GM21381 (cell line): ENCODE measurements at regions not wholly inside any gene's neighbourhood (a gene's known extent, or its start where the extent isn't known, plus 50 kb on each side); places are given as distances from the start of the nearest gene placed in this dataset.

Source experiments
- ATAC-seq: cut with Tn5 transposase; IDR thresholded peaks from one replicate; pipeline ENCODE4 v1.9.1; 2021; ENCODE audit warnings: mild to moderate bottlenecking, moderate library complexity; ENCODE audit not compliant: unreplicated experiment

DNA sequence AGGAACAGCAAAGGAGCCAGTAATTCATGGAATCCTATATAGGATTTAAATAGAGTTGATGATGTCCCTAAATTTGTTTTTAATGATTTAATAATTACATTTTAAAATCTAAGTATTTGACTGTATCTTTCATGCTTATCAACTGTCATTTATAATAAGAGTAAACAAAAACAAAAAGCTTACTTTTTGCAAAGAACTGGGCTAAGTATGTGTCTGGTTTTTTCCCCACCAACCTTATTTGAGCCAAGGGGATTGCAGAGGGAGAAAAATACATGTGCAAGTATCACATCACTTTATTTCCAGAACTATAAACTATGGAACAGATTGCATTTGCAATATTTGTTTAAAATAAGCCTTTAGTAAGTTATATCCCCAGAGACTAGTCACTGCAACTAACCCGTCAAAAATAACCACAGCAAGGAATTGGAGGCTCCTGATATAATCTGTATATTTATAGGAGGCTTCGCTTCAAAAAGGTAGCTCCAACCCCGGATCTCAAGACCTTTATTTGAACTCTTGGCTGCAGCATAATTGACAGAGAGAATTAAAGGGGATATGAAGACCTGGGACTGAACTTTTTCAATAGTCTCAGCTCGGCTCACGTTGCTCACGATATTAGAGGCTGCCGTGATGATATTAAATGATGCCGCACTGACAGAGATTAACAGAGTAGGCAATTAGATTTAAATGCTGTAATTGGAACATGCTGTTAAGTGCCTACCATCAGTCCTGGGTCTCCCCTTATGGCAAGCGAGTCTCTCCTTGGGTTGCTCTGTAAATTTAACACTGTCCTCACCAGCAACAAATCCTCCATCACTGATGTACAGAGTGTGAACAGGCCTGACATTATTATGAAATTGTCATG lies 329.1 kb upstream of the NFIA start:
- ATAC-seq, result no peak

DNA sequence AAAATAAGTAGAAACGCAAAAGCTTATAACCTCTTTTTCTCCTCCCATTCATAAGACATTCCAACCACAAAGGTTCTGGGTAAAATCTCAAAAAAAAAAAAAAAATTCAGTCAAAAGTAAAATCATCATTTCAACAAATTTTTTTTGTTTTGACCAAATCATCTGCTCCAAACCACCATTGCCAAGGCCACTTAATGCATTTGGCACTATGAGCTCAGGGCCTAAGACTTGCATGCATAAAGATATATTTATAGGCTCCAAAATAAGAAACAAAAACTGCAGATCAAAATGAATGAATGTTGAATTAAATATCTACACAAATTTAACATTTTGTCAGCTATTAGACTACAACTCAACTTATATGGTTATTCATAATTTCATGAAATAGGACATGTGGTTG lies 331.1 kb upstream of the NFIA start:
- no peak for ATAC-seq

DNA sequence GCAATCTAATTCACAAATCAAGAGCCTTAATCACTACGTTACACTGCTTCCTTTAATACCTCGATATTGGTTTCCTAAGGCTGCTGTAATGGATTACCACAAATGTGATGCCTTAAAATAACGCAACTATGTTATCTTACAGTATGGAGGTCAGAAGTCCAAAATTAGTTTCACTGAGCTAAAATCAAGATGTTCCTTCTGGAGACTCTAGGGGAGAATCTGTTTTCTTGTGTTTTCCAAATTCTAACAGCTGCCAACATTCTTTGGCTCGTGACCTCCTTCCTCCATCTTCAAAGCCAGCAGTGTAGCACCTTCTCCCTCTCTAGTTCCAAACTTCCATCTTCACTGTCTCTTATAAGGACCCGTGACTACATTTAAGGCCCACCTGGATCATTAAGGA lies 335.0 kb upstream of the NFIA start:
- no peak for ATAC-seq

DNA sequence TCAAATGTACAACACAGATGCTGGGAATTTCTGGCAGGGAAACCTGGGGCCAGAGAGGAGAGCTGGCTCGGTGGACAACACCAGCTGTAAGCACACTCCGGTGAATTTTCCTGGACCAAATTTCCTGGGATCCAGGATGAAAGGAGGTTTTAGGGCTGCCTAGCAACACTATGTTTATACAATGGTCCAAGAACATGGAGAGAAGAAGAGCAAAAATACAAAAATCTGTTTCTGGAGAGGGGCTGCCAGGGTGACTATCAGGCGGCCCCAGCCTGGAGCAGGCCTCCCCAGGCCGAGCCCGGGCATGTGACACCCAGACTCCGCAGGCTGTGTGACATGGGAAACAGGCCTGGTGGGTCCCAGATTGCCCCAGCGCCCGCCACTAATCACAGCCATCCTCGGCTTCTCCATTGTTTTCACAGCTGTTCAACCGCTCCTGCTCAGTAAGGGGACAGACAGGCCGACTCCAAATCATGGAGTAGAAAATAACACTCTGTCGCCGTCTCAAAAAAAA lies 336.0 kb upstream of the NFIA start:
- ATAC-seq, result no peak

DNA sequence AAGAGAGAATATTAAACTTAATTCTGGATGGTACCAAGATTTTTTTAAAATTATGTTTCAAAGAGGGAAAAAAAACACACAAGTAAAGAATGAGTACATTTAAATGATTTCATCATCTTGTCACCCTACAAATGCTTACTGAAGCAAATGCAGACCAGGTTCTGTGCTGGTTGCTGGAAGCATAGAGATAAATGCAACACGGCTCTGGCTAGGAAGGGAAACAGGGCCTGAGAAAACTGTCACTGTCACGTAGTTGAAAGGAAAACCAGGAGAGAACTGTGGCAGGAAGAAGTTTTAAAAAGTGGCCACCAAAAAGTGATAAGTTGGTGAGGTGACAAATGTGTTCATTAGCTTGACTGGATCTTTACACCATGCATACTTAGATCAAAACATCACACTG lies 336.9 kb upstream of the NFIA start:
- no peak for ATAC-seq

DNA sequence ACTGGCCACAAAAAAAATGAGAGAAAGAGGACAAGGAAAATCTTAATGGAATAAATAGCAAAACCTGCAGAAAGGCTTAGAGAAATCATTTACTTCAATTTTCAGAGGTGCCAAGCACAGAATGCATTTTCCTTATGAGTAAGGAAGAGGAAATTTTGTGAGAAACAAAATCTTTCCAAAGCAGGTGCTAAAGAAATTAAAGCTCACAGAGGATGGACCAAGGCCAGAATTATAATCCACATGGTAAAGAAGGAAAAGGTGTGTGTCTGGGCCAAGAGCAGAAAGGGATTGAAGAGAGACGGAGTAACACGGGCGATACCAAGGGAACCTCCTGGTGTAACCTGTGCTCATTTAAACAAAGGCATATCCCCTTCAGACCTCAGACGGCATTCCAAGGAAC lies 340.0 kb upstream of the NFIA start:
- no peak for ATAC-seq

DNA sequence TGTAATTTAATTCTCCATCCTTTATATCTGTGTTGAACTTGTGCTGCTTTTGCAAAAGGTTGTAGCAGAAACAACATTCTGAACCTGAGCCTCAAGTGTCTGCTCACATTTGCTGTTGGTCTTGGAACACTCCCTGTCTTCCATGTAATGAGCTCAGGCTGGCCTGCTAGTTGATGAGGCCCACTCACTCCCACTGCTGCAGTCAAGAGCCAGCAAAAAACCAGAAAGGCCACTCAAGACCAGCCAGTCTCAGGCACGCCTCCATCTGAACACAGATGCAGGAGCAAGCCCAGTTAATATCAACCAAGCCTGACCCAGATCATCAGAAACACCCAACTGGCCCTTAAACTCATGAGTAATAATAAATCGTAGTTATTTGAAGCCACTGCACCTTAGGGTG lies 342.2 kb upstream of the NFIA start:
- no peak for ATAC-seq

DNA sequence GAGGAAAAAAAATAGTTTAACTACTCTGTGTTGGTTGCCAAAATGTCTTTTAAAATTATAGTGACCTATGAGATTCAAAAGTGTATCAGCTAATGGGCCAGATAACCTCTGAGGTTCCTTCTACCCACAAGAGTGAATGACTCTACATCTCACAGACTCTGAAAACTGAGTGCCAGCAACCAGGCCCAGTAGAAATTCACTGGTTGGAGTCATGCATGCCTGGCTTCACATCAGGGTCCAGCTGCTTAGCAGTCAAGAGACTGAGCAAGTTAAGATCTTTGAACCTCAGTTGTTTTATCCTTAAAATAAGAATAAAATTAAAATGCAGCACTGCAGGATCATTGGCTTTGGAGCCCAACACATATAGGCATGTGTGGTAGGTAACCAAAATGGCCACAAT lies 342.6 kb upstream of the NFIA start:
- no peak for ATAC-seq

DNA sequence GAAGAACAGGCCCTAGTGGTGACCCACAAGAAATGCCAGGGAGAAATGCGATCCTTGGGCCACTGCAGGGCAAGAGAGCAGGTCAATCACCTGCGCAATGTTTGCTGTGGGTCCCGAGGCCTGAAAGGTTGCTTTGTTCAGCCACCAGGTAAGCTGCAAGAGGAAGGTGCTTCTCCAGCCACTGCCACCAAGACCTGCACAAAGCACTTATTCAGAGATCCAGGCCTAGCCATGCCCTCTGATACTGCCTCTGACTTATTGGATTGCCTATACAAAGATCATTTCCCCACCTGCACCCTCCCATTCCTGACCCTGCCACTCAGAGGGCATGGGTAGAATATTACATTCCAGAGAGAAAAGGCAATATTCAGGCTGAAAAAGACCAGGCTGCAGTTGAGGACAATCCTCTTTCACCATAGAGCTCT lies 349.4 kb upstream of the NFIA start:
- no peak for ATAC-seq

DNA sequence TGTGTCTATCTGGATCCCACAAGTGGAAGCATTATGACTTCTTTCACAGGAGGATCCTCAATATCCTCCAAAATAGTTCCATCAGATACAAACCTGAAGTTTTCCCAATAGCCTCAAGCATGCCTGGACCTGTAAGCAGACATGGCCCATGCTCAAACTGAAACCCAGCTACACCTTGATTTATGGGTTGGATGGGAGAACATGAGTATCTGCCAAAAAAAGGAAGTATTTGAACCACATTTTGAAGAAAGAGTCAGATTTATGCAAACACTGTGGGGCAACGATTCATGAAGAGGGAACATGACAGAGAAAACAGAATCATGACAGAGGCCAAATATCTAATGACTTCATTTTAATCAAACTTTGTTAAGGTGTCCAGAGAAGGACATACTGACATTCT lies 351.0 kb upstream of the NFIA start:
- no peak for ATAC-seq

DNA sequence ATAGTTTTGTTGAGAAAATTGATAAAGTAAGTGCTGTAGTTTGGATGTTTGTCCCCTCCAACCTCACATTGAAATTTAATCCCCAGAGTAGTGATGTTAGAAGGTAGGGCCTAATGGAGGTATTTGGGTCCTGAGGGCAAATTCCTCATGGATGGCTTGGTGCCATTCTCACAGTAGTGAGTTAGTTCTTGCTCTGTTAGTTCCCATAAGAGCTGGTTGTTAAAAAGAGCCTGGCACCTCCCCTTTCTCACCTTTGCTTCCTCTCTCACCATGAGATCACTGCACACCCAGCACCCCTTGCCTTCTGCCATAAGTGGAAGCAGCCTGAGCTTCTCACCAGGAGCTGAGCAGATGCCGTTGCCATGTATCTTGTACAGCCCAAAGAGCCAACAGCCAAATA lies 354.8 kb upstream of the NFIA start:
- no peak for ATAC-seq

DNA sequence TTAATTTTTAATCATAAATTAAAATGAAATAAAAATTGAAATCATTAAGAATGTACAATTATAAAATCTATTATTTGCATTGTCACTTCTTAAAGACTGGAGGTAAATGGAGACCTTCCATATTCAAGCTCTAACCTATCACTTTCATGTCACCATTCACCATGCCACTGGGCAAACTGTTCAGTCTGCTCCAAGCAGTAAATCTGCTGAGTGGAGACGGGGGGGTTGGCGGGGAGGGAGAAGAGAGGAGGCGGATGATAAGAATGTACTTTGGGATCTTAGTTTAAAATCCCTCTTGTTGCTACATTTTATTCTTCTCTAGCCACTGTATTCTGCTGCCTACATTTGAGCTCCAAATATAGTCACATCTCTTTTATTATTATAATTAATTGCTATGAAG lies 365.9 kb upstream of the NFIA start:
- no peak for ATAC-seq

DNA sequence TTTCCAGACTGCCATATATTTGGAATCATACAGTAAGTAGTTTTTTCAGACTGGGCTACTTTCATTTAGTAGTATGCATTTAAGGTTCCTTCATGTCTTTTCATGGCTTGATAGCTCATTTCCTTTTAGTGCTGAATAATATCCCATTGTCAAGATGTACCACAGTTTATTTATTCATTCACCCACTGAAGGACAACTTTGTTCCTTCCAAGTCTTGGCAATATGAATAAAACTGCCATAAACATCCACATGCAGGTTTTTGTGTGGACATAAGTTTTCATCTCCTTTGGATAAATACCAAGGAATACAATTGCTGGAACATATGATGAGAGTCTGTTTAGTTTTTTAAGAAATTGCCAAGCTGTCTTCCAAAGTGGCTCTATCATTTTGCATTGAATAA lies 366.4 kb upstream of the NFIA start:
- ATAC-seq, result no peak

DNA sequence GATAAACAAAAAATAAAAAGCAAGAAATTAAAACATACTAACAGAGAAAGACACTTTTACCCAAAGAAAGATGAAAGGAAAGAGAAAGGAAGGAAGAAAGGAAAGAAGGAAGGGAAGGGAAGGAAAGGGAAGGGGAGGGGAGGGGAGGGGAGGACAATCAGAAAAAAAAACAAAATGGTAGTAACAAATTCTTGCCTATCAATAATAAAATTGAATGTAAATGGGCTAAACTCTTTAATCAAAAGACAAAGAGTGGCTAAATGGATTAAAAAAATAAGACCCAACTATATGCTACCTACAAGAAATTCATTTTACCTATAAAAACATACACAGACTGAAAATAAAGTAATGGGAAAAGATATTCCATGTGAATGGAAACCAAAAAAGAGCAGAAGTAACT lies 372.9 kb upstream of the NFIA start:
- no peak for ATAC-seq

DNA sequence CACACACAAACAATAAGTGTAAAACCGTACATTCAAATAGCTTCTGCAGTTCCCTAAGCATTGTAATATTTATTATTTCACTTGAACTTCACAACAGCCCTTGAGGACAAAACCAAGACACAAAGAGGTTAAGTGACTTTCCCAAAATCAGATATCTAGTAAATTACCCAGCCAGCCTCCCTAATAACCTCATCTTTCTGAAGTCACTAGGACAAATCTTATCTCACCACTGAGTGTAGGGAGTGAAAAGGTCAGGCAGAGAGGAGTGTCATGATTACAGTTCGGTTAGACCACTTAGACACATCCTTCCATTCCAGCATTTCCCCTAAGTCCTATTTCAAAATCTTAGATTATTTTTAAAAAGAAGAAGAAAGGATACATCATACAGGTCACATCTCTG lies 377.3 kb upstream of the NFIA start:
- no peak for ATAC-seq

DNA sequence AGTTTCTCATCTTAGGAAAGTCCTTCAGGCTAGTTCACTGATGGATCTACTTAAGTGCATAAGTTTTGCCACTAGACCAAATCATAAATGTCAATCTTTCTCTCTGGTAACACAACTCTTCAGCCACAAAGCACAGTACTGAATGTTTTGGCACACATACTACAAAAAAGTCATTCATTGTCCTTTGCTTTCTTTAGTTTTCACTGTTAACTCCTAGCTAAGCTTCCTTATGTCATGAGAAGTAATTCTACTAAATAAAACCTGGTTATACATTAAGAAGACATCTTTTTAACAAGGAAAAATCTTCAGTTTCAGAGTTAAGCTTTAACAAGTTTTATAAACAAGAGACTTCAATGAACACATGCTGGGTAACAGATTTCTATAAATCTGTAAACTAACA lies 379.2 kb upstream of the NFIA start:
- ATAC-seq, result no peak

DNA sequence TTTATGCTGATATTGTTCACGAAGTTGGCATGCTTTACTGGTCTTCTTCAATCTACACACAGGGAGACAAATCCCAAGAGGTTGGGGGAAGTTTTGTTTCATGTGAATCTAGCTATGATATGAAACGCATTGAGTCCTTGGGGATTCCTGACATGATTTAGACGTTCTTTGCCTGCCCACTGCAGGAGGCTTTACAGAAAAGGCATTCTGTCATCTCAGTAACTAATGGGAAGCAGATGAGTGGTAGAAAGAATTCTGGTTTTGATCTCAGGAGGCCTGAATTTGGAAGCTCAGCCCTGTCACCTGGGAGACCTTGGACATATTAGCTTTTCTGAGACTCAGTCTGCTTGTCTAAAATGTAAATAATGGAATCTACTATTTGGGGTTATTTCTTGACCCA lies 383.0 kb upstream of the NFIA start:
- no peak for ATAC-seq

DNA sequence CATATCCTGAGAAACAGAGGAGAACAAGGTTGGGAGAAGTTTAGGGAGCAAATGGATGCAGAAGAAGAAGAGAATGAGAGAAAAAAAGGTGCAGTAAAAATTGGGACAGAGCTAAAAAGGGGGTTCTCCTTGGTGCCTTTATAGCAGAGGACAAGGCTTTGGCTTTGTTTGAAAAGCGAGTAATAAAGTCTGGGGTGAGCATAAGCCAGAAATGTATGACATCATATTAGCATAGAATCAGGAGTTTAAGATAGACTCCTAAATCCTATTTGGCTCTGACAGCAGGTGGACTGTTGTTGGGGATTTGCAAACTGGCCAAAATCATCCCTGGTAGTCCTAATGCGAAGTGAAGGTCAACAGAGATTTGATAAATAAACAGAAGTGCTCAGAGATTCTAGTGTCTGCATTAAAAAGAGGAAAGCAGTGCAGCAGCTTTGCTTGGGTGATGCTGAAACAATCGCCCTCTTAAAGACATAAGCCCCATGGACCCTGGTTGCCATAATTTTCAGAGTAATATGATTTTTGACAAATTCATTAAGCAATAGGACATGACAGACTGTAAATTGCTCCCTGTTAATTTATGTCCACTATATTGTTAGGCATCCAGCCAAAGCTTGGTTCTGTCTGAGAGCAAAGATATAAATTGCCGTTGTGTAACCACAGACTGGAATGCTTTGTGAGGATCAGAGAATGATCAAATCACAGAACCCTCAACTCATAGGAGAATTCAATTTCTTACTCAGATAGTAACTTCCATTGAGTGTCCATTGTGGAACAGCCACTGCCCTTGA lies 385.0 kb upstream of the NFIA start:
- ATAC-seq, result no peak

DNA sequence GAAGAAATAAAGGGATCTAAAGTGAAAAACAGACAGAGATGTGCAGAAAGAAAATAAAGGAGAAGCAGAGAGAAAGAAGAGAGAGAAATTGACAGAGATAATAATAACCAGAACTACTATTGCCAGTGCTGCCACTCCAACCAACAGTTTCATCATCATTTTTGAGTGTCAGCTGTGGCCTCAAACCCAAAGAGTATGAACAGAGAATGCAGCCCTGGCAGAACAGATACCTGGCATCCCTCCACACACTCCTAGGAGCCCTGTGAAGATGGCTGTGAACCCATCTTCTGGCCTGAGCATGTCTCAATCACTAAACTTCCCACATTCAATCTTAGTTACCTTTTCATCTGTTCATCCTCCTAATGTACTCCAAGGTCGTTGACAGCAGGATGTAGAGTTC lies 385.8 kb upstream of the NFIA start:
- no peak for ATAC-seq

DNA sequence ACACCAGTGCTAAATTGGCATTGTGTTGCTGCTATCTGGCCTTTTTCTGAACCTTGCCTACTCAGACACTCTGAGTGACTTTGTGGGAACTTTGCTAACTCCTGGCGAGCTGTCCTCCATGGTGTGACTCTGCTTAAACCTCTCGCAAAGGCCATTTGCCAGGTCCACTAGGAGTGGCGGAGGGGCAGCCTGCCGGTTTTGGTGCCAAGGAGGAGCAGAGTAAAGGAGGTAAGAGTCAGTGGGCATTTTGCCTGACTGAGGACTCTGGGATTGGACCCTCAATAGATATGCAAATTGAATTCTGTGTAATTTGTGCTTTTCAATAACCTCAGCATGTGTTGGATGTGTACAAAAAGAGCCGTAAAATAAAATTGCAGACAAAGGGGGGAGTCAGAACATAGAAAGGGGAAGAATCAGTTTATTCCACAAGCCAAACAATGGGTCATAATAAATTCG lies 386.6 kb upstream of the NFIA start:
- no peak for ATAC-seq

DNA sequence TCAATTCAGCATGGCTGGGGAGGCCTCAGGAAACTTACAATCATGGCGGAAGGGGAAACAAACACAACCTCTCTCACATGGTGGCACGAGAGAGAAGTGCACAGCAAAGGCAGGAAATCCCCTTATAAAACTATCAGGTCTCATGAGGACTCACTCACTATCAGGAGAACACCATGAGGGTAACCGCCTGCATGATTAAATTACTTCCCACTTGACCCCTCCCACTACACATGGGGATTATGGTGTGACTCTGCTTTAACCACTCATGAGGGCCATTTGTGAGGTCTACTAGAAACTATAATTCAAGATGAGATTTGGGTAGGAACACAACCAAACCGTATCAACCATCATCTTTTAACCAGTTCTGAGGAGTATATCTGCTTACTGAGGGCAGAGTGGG lies 387.4 kb upstream of the NFIA start:
- ATAC-seq, result no peak

DNA sequence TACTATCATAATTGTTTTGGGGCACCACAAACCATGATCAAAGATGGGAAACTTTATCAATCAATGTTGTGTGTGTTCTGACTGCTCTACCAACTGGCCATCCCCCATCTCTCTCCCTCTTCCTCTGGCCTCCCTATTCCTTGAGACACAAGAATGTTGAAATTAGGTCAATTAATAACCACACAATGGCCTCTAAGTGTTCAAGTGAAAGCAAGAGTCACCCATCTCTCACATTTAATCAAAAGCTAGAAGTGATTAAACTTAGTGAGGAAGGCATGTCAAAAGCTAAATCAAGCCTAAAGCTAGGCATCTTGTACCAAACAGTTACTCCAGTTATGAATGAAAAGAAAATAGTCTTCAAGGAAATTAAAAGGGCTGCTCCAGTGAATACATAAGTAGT lies 390.3 kb upstream of the NFIA start:
- no peak for ATAC-seq
